ENCODE measurements at regions not wholly inside any gene's neighbourhood (a gene's known extent, or its start where the extent isn't known, plus 50 kb on each side); places are given as distances from the start of the nearest gene placed in this dataset.
"Not testable (repeated sequence)": the region's sequence is repeated elsewhere in the genome, so short reads cannot be mapped to it uniquely, and the experiment has no call there.

- Histone ChIP-seq H3K36me3 (ENCODE audit: control insufficient read depth in 2 of 2, insufficient read depth in 2 of 2, low read length in 1 of 2) (no peaks in the 10 kb centered on the region), H3K27me3 (ENCODE audit: control insufficient read depth in 1 of 2, insufficient read depth in 2 of 2, low read length in 2 of 2) (no peaks in the 10 kb centered on the region), H3K4me3 (ENCODE audit: low read depth in 1 of 2, low read length in 2 of 2) (no peak overlapping the region), H3K9me3 (ENCODE audit: control insufficient read depth in 2 of 2, insufficient read depth in 1 of 2, low read depth in 1 of 2, low read length in 1 of 2) (no peaks in the 10 kb centered on the region), H3K4me1 (ENCODE audit: control insufficient read depth in 2 of 2, insufficient read depth in 2 of 2, low read length in 1 of 2) (no peaks in the 10 kb centered on the region), H3K27ac (ENCODE audit: low read depth in 2 of 2, low read length in 1 of 2) (no peak overlapping the region)
- 51% methylated on average over 5 of the region's 5 CpGs for WGBS, 2 donors
These were observed 825.4 kb downstream of the SEMA5A start for GRCh38 chr5:8720506-8720905.

- H3K36me3 ChIP-seq (ENCODE audit: control insufficient read depth in 2 of 2, insufficient read depth in 2 of 2, low read length in 1 of 2), result no peaks in the 10 kb centered on the region
- H3K9me3 ChIP-seq (ENCODE audit: control insufficient read depth in 2 of 2, insufficient read depth in 1 of 2, low read depth in 1 of 2, low read length in 1 of 2), result no peaks in the 10 kb centered on the region
- H3K4me3 ChIP-seq (ENCODE audit: low read depth in 1 of 2, low read length in 2 of 2), result no peak overlapping the region
- 58 to 75% methylated on average over 1 of the region's 1 CpG for WGBS, 2 donors
- H3K4me1 ChIP-seq (ENCODE audit: control insufficient read depth in 2 of 2, insufficient read depth in 2 of 2, low read length in 1 of 2), result no peaks in the 10 kb centered on the region
- H3K27me3 ChIP-seq (ENCODE audit: control insufficient read depth in 1 of 2, insufficient read depth in 2 of 2, low read length in 2 of 2), result no peaks in the 10 kb centered on the region
- H3K27ac ChIP-seq (ENCODE audit: low read depth in 2 of 2, low read length in 1 of 2), result no peak overlapping the region
These were observed 824.3 kb downstream of the SEMA5A start for GRCh38 chr5:8721536-8721935.

DNA sequence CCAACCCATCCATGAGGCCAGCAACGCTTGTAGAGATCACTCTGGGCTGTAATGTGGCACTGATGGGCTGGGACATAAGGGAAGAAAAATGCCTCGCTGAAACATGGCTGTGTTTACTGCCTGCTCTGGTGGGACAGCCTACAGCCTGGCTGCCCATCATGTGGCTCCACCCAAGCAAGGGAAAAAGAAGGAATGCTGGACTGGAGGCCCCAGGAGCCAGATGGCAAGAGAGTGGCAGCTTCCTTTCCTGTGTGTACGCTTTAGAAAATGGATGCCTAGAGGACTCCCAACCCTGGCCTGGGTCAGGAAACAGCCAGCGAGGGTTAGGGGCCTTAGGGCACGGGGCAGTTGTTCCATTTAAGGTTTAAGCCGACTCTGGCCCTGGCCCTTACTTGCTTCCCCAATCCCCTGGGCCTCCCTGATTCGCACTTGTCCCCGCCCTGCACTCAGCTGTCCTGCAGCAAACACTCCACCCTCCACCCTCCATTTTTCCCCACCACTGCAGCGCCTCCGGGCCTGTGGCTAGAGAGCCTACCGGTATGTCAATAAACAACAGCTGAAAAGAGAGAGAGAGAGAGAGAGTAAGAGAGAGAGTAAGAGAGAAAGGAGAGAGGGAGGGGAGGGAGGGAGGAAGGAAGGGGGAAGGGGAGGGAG is 819.4 kb downstream of the SEMA5A start:
- Histone ChIP-seq H3K27me3 (ENCODE audit: control insufficient read depth in 1 of 2, insufficient read depth in 2 of 2, low read length in 2 of 2) (no peaks in the 10 kb centered on the region), H3K4me1 (ENCODE audit: control insufficient read depth in 2 of 2, insufficient read depth in 2 of 2, low read length in 1 of 2) (no peaks in the 10 kb centered on the region)
- 75% methylated on average over 11 of the region's 11 CpGs for WGBS, 2 donors

DNA sequence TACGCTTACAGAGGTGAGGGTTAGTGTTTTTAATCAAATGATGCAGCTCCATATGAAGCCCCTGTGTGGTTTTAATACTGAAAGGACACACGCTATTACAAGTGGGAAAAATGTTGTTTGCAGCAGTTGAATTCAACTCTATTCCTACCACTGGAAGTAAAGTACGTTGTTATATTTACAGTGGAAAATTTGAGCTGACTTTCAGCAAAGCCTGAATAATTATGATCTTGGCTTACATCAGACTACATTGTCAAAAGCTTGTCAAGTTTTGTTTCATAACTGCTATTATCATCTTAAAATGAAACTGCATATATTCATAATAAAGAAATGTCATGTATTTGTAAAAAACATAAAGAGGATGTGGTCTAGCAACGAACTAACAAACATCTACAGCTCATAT is 818.5 kb downstream of the SEMA5A start:
- Histone ChIP-seq H3K27me3 (ENCODE audit: control insufficient read depth in 1 of 2, insufficient read depth in 2 of 2, low read length in 2 of 2) (no peaks in the 10 kb centered on the region), H3K9me3 (ENCODE audit: control insufficient read depth in 2 of 2, insufficient read depth in 1 of 2, low read depth in 1 of 2, low read length in 1 of 2) (no peaks in the 10 kb centered on the region), H3K4me3 (ENCODE audit: low read depth in 1 of 2, low read length in 2 of 2) (no peak overlapping the region), H3K36me3 (ENCODE audit: control insufficient read depth in 2 of 2, insufficient read depth in 2 of 2, low read length in 1 of 2) (no peaks in the 10 kb centered on the region), H3K4me1 (ENCODE audit: control insufficient read depth in 2 of 2, insufficient read depth in 2 of 2, low read length in 1 of 2) (no peaks in the 10 kb centered on the region), H3K27ac (ENCODE audit: low read depth in 2 of 2, low read length in 1 of 2) (no peak overlapping the region)
- 53 to 58% methylated on average over 4 of the region's 4 CpGs for WGBS, 2 donors

More for the DNA sequence above, 819.4 kb downstream of the SEMA5A start:
- Histone ChIP-seq H3K27ac (ENCODE audit: low read depth in 2 of 2, low read length in 1 of 2) (no peak overlapping the region), H3K9me3 (ENCODE audit: control insufficient read depth in 2 of 2, insufficient read depth in 1 of 2, low read depth in 1 of 2, low read length in 1 of 2) (no peaks in the 10 kb centered on the region), H3K36me3 (ENCODE audit: control insufficient read depth in 2 of 2, insufficient read depth in 2 of 2, low read length in 1 of 2) (no peaks in the 10 kb centered on the region), H3K4me3 (ENCODE audit: low read depth in 1 of 2, low read length in 2 of 2) (no peak overlapping the region)

DNA sequence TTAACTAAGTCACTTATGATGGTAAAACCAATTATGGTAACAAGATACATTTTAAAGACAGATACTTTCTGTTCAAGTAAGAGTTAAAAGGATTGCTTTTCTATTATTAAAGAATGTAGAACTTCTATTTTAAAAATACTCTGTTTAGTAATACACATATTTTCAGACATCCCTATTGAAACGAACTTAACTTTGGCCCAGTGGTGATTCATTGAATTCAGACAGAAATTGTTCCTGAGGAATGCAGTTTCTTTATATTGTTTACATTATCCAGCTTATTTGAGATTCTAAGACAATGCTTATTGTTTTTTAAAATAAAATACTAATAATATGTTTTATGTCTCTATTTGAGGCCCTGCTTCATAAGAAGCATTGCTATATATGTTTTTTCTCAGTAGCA is 816.4 kb downstream of the SEMA5A start:
- 31 to 37% methylated on average over 1 of the region's 1 CpG for WGBS, 2 donors
- H3K36me3 ChIP-seq (ENCODE audit: control insufficient read depth in 2 of 2, insufficient read depth in 2 of 2, low read length in 1 of 2), result no peaks in the 10 kb centered on the region
- no peaks in the 10 kb centered on the region for H3K27me3 ChIP-seq (ENCODE audit: control insufficient read depth in 1 of 2, insufficient read depth in 2 of 2, low read length in 2 of 2)
- no peaks in the 10 kb centered on the region for H3K9me3 ChIP-seq (ENCODE audit: control insufficient read depth in 2 of 2, insufficient read depth in 1 of 2, low read depth in 1 of 2, low read length in 1 of 2)
- no peak overlapping the region for H3K4me3 ChIP-seq (ENCODE audit: low read depth in 1 of 2, low read length in 2 of 2)
- H3K27ac ChIP-seq (ENCODE audit: low read depth in 2 of 2, low read length in 1 of 2), result no peak overlapping the region
- no peaks in the 10 kb centered on the region for H3K4me1 ChIP-seq (ENCODE audit: control insufficient read depth in 2 of 2, insufficient read depth in 2 of 2, low read length in 1 of 2)

DNA sequence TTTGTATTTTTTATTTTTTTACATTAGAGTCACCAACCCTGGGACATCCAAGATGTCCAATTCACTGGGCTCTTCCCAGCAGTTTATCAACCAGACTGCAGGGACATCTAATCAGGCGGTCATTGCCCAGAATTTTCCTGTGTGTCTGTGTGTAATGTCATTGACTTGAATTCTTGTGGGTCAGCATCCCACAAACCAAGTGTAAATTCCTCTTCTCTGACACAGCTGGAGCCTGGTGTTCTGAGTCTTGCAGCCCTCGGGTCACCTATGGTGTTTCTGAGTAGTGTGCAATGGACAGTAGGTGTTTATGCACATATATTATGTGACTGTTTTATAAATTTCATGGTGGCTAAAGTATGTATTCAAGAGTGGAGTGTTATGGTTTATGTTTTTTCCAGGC is 815.7 kb downstream of the SEMA5A start:
- no peak overlapping the region for H3K4me3 ChIP-seq (ENCODE audit: low read depth in 1 of 2, low read length in 2 of 2)
- no peak overlapping the region for H3K27ac ChIP-seq (ENCODE audit: low read depth in 2 of 2, low read length in 1 of 2)
- no peaks in the 10 kb centered on the region for H3K9me3 ChIP-seq (ENCODE audit: control insufficient read depth in 2 of 2, insufficient read depth in 1 of 2, low read depth in 1 of 2, low read length in 1 of 2)
- H3K4me1 ChIP-seq (ENCODE audit: control insufficient read depth in 2 of 2, insufficient read depth in 2 of 2, low read length in 1 of 2), result no peaks in the 10 kb centered on the region
- WGBS, 2 donors, result 83 to 87% methylated on average over 2 of the region's 2 CpGs
- no peaks in the 10 kb centered on the region for H3K36me3 ChIP-seq (ENCODE audit: control insufficient read depth in 2 of 2, insufficient read depth in 2 of 2, low read length in 1 of 2)
- no peaks in the 10 kb centered on the region for H3K27me3 ChIP-seq (ENCODE audit: control insufficient read depth in 1 of 2, insufficient read depth in 2 of 2, low read length in 2 of 2)

GRCh38 chr5:8731110-8731509 is 814.8 kb downstream of the SEMA5A start:
- not testable (repeated sequence) for H3K27me3 ChIP-seq (ENCODE audit: control insufficient read depth in 1 of 2, insufficient read depth in 2 of 2, low read length in 2 of 2); H3K4me1 ChIP-seq (ENCODE audit: control insufficient read depth in 2 of 2, insufficient read depth in 2 of 2, low read length in 1 of 2); H3K9me3 ChIP-seq (ENCODE audit: control insufficient read depth in 2 of 2, insufficient read depth in 1 of 2, low read depth in 1 of 2, low read length in 1 of 2); H3K36me3 ChIP-seq (ENCODE audit: control insufficient read depth in 2 of 2, insufficient read depth in 2 of 2, low read length in 1 of 2); H3K27ac ChIP-seq (ENCODE audit: low read depth in 2 of 2, low read length in 1 of 2); H3K4me3 ChIP-seq (ENCODE audit: low read depth in 1 of 2, low read length in 2 of 2)
- WGBS, 2 donors, result 82 to 94% methylated on average over 3 to 4 of the region's 7 CpGs

DNA sequence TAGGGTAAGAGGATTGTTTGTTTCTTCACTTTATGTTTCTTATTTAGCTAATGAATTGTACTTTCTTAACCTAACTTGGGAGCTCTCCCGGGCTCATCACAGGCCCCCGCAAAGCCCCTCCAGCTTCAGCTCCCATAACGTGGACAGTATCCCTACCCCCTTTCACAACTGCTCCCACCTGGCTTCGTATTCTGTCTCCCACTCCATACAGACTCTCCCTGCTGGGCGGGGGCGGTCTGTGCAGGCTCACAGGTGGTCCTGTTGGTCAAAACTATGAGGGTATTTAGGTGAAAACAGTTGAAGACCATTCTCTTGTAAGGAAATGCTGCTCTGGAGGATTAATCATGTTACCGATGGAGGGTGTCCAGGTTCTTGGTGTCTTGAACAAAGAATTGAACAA is 805.3 kb downstream of the SEMA5A start:
- H3K9me3 ChIP-seq (ENCODE audit: control insufficient read depth in 2 of 2, insufficient read depth in 1 of 2, low read depth in 1 of 2, low read length in 1 of 2), result peaks cover 0 to 4% of the 10 kb centered on the region in 2 donors
- H3K4me3 ChIP-seq (ENCODE audit: low read depth in 1 of 2, low read length in 2 of 2), result no peak overlapping the region
- no peak overlapping the region for H3K27ac ChIP-seq (ENCODE audit: low read depth in 2 of 2, low read length in 1 of 2)
- H3K36me3 ChIP-seq (ENCODE audit: control insufficient read depth in 2 of 2, insufficient read depth in 2 of 2, low read length in 1 of 2), result no peaks in the 10 kb centered on the region
- no peaks in the 10 kb centered on the region for H3K4me1 ChIP-seq (ENCODE audit: control insufficient read depth in 2 of 2, insufficient read depth in 2 of 2, low read length in 1 of 2)
- 70 to 78% methylated on average over 7 of the region's 7 CpGs for WGBS, 2 donors
- H3K27me3 ChIP-seq (ENCODE audit: control insufficient read depth in 1 of 2, insufficient read depth in 2 of 2, low read length in 2 of 2), result no peaks in the 10 kb centered on the region

- no peak overlapping the region for H3K27ac ChIP-seq (ENCODE audit: low read depth in 2 of 2, low read length in 1 of 2)
- no peaks in the 10 kb centered on the region for H3K36me3 ChIP-seq (ENCODE audit: control insufficient read depth in 2 of 2, insufficient read depth in 2 of 2, low read length in 1 of 2)
- 91 to 94% methylated on average over 2 of the region's 2 CpGs for WGBS, 2 donors
- H3K4me3 ChIP-seq (ENCODE audit: low read depth in 1 of 2, low read length in 2 of 2), result no peak overlapping the region
- H3K4me1 ChIP-seq (ENCODE audit: control insufficient read depth in 2 of 2, insufficient read depth in 2 of 2, low read length in 1 of 2), result no peaks in the 10 kb centered on the region
- H3K27me3 ChIP-seq (ENCODE audit: control insufficient read depth in 1 of 2, insufficient read depth in 2 of 2, low read length in 2 of 2), result no peaks in the 10 kb centered on the region
- H3K9me3 ChIP-seq (ENCODE audit: control insufficient read depth in 2 of 2, insufficient read depth in 1 of 2, low read depth in 1 of 2, low read length in 1 of 2), result no peaks in the 10 kb centered on the region
These were observed 796.3 kb downstream of the SEMA5A start for GRCh38 chr5:8749556-8749955.

DNA sequence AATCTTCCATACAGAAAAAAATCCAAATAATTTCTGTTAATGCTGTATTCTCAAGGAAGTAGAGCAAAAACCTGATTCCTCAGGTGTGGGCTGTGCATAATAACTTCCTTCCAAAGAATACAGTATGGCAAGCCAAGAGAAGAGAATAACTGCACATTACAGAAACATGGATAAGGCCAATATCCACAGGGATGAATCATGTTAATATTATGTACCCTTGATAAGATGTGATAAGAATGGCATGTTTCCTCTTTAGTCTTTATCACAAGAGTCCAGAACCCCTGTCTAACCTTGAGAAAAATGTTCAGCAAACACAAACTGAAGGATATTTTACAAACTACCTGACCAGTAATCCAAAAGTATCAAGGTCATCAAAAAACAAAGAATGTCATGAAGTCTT is 795.8 kb downstream of the SEMA5A start:
- no peaks in the 10 kb centered on the region for H3K4me1 ChIP-seq (ENCODE audit: control insufficient read depth in 2 of 2, insufficient read depth in 2 of 2, low read length in 1 of 2)

More for the DNA sequence above, 795.8 kb downstream of the SEMA5A start:
- Histone ChIP-seq H3K36me3 (ENCODE audit: control insufficient read depth in 2 of 2, insufficient read depth in 2 of 2, low read length in 1 of 2) (no peaks in the 10 kb centered on the region), H3K27me3 (ENCODE audit: control insufficient read depth in 1 of 2, insufficient read depth in 2 of 2, low read length in 2 of 2) (no peaks in the 10 kb centered on the region), H3K4me3 (ENCODE audit: low read depth in 1 of 2, low read length in 2 of 2) (no peak overlapping the region), H3K9me3 (ENCODE audit: control insufficient read depth in 2 of 2, insufficient read depth in 1 of 2, low read depth in 1 of 2, low read length in 1 of 2) (no peaks in the 10 kb centered on the region), H3K27ac (ENCODE audit: low read depth in 2 of 2, low read length in 1 of 2) (no peak overlapping the region)
